ENCODE measurements at regions not wholly inside any gene's neighbourhood (a gene's known extent, or its start where the extent isn't known, plus 50 kb on each side); places are given as distances from the start of the nearest gene placed in this dataset.

GRCh38 chr4:4759883-4760282 is 99.6 kb upstream of the MSX1 start:
- TF ChIP-seq CTCF (IDR thresholded peaks at IDR 0.05; ENCODE audit: low read depth, low read length, missing control alignments): no peak
- no peak for DNase-seq (ENCODE audit: extremely low read depth, low read depth)
- no peak overlapping the region for H3K4me3 ChIP-seq (replicated peaks; ENCODE audit: low read depth, low read length)

DNA sequence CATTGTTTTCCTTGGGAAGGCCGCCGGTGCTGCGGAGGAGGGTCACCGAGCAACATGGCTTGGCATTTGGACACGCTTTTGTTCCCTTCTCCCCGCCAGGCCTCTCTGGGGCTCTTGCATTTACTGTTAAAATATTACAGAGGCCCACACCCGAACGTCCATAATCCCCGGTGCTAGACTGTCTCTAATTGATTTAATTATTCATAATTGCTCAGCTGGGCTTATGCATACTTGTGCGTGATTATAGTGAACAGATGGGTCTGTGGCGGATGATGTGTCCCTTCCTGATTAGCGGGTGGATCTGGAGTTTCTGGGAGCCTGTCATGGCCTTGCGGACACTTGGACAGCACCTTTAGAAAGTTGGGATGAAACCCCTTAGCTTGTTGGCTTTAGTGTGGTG is 100.2 kb upstream of the MSX1 start:
- no peak for TF ChIP-seq CTCF (IDR thresholded peaks at IDR 0.05; ENCODE audit: low read depth, low read length, missing control alignments)
- H3K4me3 ChIP-seq (replicated peaks; ENCODE audit: low read depth, low read length): no peak overlapping the region
- no peak for DNase-seq (ENCODE audit: extremely low read depth, low read depth)

GRCh38 chr4:4758681-4759080 is 100.8 kb upstream of the MSX1 start:
- H3K4me3 ChIP-seq (replicated peaks; ENCODE audit: low read depth, low read length): no peak overlapping the region
- TF ChIP-seq CTCF (IDR thresholded peaks at IDR 0.05; ENCODE audit: low read depth, low read length, missing control alignments): no peak
- DNase-seq (ENCODE audit: extremely low read depth, low read depth): no peak

GRCh38 chr4:4755306-4755705 is 104.2 kb upstream of the MSX1 start:
- no peak for TF ChIP-seq CTCF (IDR thresholded peaks at IDR 0.05; ENCODE audit: low read depth, low read length, missing control alignments)
- no peak overlapping the region for H3K4me3 ChIP-seq (replicated peaks; ENCODE audit: low read depth, low read length)
- DNase-seq (ENCODE audit: extremely low read depth, low read depth): no peak

- no peak for TF ChIP-seq CTCF (IDR thresholded peaks at IDR 0.05; ENCODE audit: low read depth, low read length, missing control alignments)
- DNase-seq (ENCODE audit: extremely low read depth, low read depth): no peak
- no peak overlapping the region for H3K4me3 ChIP-seq (replicated peaks; ENCODE audit: low read depth, low read length)
Observed at GRCh38 chr4:4754641-4755040, 104.8 kb upstream of the MSX1 start.

GRCh38 chr4:4753643-4754042 is 105.8 kb upstream of the MSX1 start:
- TF ChIP-seq CTCF (IDR thresholded peaks at IDR 0.05; ENCODE audit: low read depth, low read length, missing control alignments): no peak
- DNase-seq (ENCODE audit: extremely low read depth, low read depth): no peak
- no peak overlapping the region for H3K4me3 ChIP-seq (replicated peaks; ENCODE audit: low read depth, low read length)
